Tibial nerve (tissue), 4 donors: ENCODE measurements at regions not wholly inside any gene's neighbourhood (a gene's known extent, or its start where the extent isn't known, plus 50 kb on each side); places are given as distances from the start of the nearest gene placed in this dataset.

Experiments
- DNase-seq, 2 donors: peaks; one replicate each; pipeline ENCODE4 v3.0.0-alpha.2; 2019; ENCODE audit warnings: low spot score in 2 of 2
- H3K27ac ChIP-seq, 4 donors: fragments of 200-600 bp; sonication (generic) in 3 of 4; one replicate each; pipeline ENCODE4 v1.5.1; 2017 to 2019; ENCODE audit warnings: mild to moderate bottlenecking in 1 of 4
- H3K27me3 ChIP-seq, 2 donors: fragments of 200-600 bp; sonication (generic) in 1 of 2; one replicate each; pipeline versions ENCODE4 v1.5.1 to v1.6.0; 2017 to 2019
- H3K36me3 ChIP-seq, 3 donors: fragments of 200-600 bp; sonication (generic); one replicate each; pipeline ENCODE4 v1.5.1; 2018 to 2019
- H3K4me1 ChIP-seq, 4 donors: fragments of 200-600 bp; sonication (generic) in 3 of 4; one replicate each; pipeline ENCODE4 v1.5.1; 2017 to 2019
- H3K4me3 ChIP-seq, 4 donors: fragments of 200-600 bp; sonication (generic) in 3 of 4; one replicate each; pipeline ENCODE4 v1.5.1; 2017 to 2019; ENCODE audit warnings: mild to moderate bottlenecking in 1 of 4, moderate library complexity in 1 of 4
- H3K9me3 ChIP-seq, 4 donors: fragments of 200-600 bp; sonication (generic) in 3 of 4; one replicate each; pipeline ENCODE4 v1.5.1; 2017 to 2019
- EP300 ChIP-seq, 2 donors: sonication (generic); formaldehyde crosslinking; IDR thresholded peaks; one replicate each; pipeline ENCODE4 v1.6.1; 2017; ENCODE audit warnings: antibody characterized with exemption in 2 of 2, mild to moderate bottlenecking in 1 of 2
- POLR2A ChIP-seq, 2 donors: fragments of 450-650 bp; IDR thresholded peaks; one replicate each; pipeline ENCODE4 v1.6.1; 2017; ENCODE audit warnings: antibody characterized with exemption in 2 of 2, mild to moderate bottlenecking in 2 of 2, moderate library complexity in 2 of 2
- WGBS, 2 donors: methylation state at CpG; one replicate each; pipeline ENCODE4 v1.1.5; 2018; 5-methylcytosine and 5-hydroxymethylcytosine counted together
- TF ChIP-seq, protein P1 (sequence below), 5 experiments: fragments of 200-600 bp in 3 of 5; fragments of 450-650 bp in 2 of 5; sonication (generic) in 3 of 5; IDR thresholded peaks; one replicate each; pipeline ENCODE4 v1.5.1; 2016 to 2019; ENCODE audit warnings: antibody characterized with exemption in 5 of 5, mild to moderate bottlenecking in 3 of 5, moderate library complexity in 2 of 5

- Histone ChIP-seq H3K4me1 (peaks cover 0 to 20% (median 0%) of the 10 kb centered on the region in 4 donors), H3K4me3 (no peak overlapping the region), H3K9me3 (peaks cover 0 to 5% (median 0%) of the 10 kb centered on the region in 4 donors), H3K27ac (no peak overlapping the region), H3K36me3 (no peaks in the 10 kb centered on the region), H3K27me3 (no peaks in the 10 kb centered on the region)
- TF ChIP-seq EP300 (IDR thresholded peaks at IDR 0.05) = no peak
- DNase-seq = no peak
- WGBS, 2 donors = 59 to 64% methylated on average over 7 of the region's 7 CpGs
These were observed 228.8 kb downstream of the SMARCA2 start for GRCh38 chr9:2243666-2244555.

GRCh38 chr9:2247340-2247739 is 232.2 kb downstream of the SMARCA2 start:
- H3K27me3 ChIP-seq = no peaks in the 10 kb centered on the region
- no peak for DNase-seq
- 78 to 79% methylated on average over 6 of the region's 6 CpGs for WGBS, 2 donors
- H3K4me3 ChIP-seq = no peak overlapping the region
- H3K4me1 ChIP-seq = peaks cover 0 to 9% (median 0%) of the 10 kb centered on the region in 4 donors
- H3K27ac ChIP-seq = no peak overlapping the region
- peaks cover 0 to 5% (median 0%) of the 10 kb centered on the region in 4 donors for H3K9me3 ChIP-seq
- no peaks in the 10 kb centered on the region for H3K36me3 ChIP-seq
- TF ChIP-seq EP300 (IDR thresholded peaks at IDR 0.05) (no peak), POLR2A (IDR thresholded peaks at IDR 0.05) (no peak)
- TF ChIP-seq, protein P1, sequence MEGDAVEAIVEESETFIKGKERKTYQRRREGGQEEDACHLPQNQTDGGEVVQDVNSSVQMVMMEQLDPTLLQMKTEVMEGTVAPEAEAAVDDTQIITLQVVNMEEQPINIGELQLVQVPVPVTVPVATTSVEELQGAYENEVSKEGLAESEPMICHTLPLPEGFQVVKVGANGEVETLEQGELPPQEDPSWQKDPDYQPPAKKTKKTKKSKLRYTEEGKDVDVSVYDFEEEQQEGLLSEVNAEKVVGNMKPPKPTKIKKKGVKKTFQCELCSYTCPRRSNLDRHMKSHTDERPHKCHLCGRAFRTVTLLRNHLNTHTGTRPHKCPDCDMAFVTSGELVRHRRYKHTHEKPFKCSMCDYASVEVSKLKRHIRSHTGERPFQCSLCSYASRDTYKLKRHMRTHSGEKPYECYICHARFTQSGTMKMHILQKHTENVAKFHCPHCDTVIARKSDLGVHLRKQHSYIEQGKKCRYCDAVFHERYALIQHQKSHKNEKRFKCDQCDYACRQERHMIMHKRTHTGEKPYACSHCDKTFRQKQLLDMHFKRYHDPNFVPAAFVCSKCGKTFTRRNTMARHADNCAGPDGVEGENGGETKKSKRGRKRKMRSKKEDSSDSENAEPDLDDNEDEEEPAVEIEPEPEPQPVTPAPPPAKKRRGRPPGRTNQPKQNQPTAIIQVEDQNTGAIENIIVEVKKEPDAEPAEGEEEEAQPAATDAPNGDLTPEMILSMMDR (IDR thresholded peaks at IDR 0.05) = no peak

DNA sequence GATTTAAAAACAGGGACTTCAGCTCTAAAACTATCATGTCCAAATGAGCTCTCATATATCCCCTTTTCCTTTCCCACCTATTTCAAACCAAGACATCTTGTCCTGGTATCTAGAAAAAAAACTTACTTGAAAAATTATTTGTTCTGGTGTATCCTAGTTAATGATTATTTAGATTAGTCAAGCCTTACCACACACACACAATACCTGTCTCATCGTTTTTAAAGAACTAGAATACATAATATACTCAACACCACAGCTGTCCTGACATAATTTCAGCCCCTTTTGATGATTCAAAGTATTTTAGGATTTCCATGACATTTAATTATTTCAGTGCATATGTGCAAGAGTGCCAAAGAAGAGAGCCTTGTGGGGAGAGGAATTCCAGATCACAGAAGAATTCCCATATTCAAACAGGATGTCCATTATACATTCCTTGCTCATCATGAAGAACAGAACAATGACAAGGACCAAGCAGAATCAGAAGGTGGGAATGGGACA is 233.7 kb downstream of the SMARCA2 start:
- no peaks in the 10 kb centered on the region for H3K36me3 ChIP-seq
- no peak for DNase-seq
- H3K4me3 ChIP-seq = no peak overlapping the region
- H3K4me1 ChIP-seq = no peaks in the 10 kb centered on the region
- no peaks in the 10 kb centered on the region for H3K27me3 ChIP-seq
- H3K9me3 ChIP-seq = peaks cover 0 to 5% (median 0%) of the 10 kb centered on the region in 4 donors
- H3K27ac ChIP-seq = no peak overlapping the region
- TF ChIP-seq EP300 (IDR thresholded peaks at IDR 0.05) (no peak), POLR2A (IDR thresholded peaks at IDR 0.05) (no peak)
- TF ChIP-seq, protein P1 (IDR thresholded peaks at IDR 0.05) = no peak
- WGBS, 2 donors = 79 to 82% methylated on average over 1 of the region's 1 CpG

- Histone ChIP-seq H3K9me3 (no peaks in the 10 kb centered on the region), H3K36me3 (no peaks in the 10 kb centered on the region), H3K4me1 (no peaks in the 10 kb centered on the region), H3K27ac (no peak overlapping the region), H3K27me3 (no peaks in the 10 kb centered on the region), H3K4me3 (no peak overlapping the region)
- no peak for TF ChIP-seq EP300 (IDR thresholded peaks at IDR 0.05)
- TF ChIP-seq, protein P1 (IDR thresholded peaks at IDR 0.05) = no peak
- no peak for DNase-seq
- 57 to 66% methylated on average over 8 of the region's 8 CpGs for WGBS, 2 donors
These were observed 238.8 kb downstream of the SMARCA2 start for GRCh38 chr9:2253636-2254580.

DNA sequence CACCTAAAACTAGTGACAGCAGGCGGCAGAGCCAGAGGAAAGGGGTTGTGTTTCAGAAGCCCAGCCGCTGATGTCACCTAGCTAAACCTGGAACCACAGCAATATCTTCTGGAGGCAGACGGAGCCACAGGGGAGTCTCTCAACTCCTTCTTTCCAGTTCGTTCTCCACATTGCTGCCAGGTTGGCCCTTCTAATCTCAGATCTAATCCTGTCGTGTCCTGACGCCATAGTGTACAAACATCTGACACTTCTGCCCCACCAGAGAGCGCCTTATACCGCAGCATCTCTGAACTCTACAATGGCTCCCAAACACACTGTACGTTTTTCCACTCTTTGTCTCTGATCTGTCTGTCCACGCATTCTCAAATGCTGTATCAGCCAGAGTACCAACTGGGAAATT is 240.0 kb downstream of the SMARCA2 start:
- 78 to 83% methylated on average over 10 of the region's 10 CpGs for WGBS, 2 donors
- no peaks in the 10 kb centered on the region for H3K9me3 ChIP-seq

More for the DNA sequence above, 240.0 kb downstream of the SMARCA2 start:
- H3K27me3 ChIP-seq = no peaks in the 10 kb centered on the region
- H3K4me3 ChIP-seq = no peak overlapping the region
- H3K27ac ChIP-seq = no peak overlapping the region
- TF ChIP-seq POLR2A (IDR thresholded peaks at IDR 0.05) (no peak), EP300 (IDR thresholded peaks at IDR 0.05) (no peak)
- TF ChIP-seq, protein P1 (IDR thresholded peaks at IDR 0.05) = no peak
- no peak for DNase-seq
- H3K4me1 ChIP-seq = no peaks in the 10 kb centered on the region
- no peaks in the 10 kb centered on the region for H3K36me3 ChIP-seq
